ENCODE measurements at regions not wholly inside any gene's neighbourhood (a gene's known extent, or its start where the extent isn't known, plus 50 kb on each side); places are given as distances from the start of the nearest gene placed in this dataset.

DNA sequence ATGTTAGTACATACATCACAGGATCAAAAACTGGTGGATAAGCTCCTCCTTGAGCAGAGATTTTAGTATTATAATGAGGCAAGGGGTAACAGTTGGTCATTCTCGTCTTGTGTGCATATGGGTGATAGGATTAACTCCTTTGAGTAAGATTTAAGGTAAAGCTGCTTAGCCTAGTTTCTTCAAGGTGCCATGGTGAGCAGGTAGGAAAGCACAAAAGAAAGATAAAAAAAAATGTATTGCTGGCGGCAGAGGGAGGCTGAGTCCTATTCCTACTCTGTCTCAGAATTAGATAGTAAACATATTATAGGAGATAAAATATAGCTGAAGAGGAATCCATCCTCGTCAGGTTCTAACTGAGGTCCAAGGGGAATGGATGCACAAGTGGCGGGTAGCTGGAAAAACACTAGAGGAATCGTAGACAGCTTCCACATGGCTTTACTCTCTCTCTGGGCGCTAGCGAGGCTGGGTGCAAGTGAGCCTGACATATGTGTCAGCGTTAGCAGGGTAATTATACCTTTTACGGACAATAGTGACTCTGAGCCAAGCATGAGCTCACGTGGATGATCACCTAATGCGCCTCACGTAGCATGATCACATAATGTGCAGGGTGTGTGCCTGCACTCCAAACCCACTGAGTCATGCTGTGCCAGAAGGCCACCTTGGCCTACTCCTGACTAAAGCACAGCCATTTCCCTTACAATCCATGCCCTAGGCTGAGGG, 734.3 kb upstream of the MIR17HG start:
- TF ChIP-seq, protein P1, sequence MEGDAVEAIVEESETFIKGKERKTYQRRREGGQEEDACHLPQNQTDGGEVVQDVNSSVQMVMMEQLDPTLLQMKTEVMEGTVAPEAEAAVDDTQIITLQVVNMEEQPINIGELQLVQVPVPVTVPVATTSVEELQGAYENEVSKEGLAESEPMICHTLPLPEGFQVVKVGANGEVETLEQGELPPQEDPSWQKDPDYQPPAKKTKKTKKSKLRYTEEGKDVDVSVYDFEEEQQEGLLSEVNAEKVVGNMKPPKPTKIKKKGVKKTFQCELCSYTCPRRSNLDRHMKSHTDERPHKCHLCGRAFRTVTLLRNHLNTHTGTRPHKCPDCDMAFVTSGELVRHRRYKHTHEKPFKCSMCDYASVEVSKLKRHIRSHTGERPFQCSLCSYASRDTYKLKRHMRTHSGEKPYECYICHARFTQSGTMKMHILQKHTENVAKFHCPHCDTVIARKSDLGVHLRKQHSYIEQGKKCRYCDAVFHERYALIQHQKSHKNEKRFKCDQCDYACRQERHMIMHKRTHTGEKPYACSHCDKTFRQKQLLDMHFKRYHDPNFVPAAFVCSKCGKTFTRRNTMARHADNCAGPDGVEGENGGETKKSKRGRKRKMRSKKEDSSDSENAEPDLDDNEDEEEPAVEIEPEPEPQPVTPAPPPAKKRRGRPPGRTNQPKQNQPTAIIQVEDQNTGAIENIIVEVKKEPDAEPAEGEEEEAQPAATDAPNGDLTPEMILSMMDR (IDR thresholded peaks at IDR 0.05): no peak
- TF ChIP-seq POLR2A (IDR thresholded peaks at IDR 0.05): no peak
- no peak for TF ChIP-seq POLR2AphosphoS5 (IDR thresholded peaks at IDR 0.05)
